ENCODE measurements at regions not wholly inside any gene's neighbourhood (a gene's known extent, or its start where the extent isn't known, plus 50 kb on each side); places are given as distances from the start of the nearest gene placed in this dataset.

- no peak for DNase-seq
- CTCF ChIA-PET = no interaction called here
- BruUV-seq (replicated peaks) = no TSS peak
- Mint-ChIP-seq H3K27ac (ENCODE audit: unreplicated experiment) (no peak overlapping the region), H3K4me1 (ENCODE audit: low read depth, unreplicated experiment) (no peaks in the 10 kb centered on the region), H3K4me3 (ENCODE audit: low read depth, unreplicated experiment) (no peak overlapping the region), H3K27me3 (ENCODE audit: unreplicated experiment) (peaks cover 2% of the 10 kb centered on the region), H3K36me3 (ENCODE audit: insufficient read depth, unreplicated experiment) (no peaks in the 10 kb centered on the region), H3K9me3 (ENCODE audit: low read depth, unreplicated experiment) (peaks cover 5% of the 10 kb centered on the region)
- TF ChIP-seq CTCF (IDR thresholded peaks at IDR 0.05; ENCODE audit: unreplicated experiment) = no peak
- intact Hi-C loops (cut with micrococcal nuclease; ENCODE audit: unreplicated experiment) = no loop called here
Observed at GRCh38 chr1:114262337-114262736, 108.7 kb upstream of the SYT6 start.

- H3K4me3 Mint-ChIP-seq (ENCODE audit: low read depth, unreplicated experiment) = no peak overlapping the region
- no TSS peak for BruUV-seq (replicated peaks)
- no peaks in the 10 kb centered on the region for H3K36me3 Mint-ChIP-seq (ENCODE audit: insufficient read depth, unreplicated experiment)
- CTCF ChIA-PET = no interaction called here
- H3K27me3 Mint-ChIP-seq (ENCODE audit: unreplicated experiment) = peaks cover 15% of the 10 kb centered on the region
- intact Hi-C loops (cut with micrococcal nuclease; ENCODE audit: unreplicated experiment) = no loop called here
- no peak for DNase-seq
- H3K9me3 Mint-ChIP-seq (ENCODE audit: low read depth, unreplicated experiment) = peaks cover 2% of the 10 kb centered on the region
- no peak overlapping the region for H3K27ac Mint-ChIP-seq (ENCODE audit: unreplicated experiment)
- no peaks in the 10 kb centered on the region for H3K4me1 Mint-ChIP-seq (ENCODE audit: low read depth, unreplicated experiment)
- no peak for TF ChIP-seq CTCF (IDR thresholded peaks at IDR 0.05; ENCODE audit: unreplicated experiment)
Observed at GRCh38 chr1:114260805-114261484, 107.3 kb upstream of the SYT6 start.

DNA sequence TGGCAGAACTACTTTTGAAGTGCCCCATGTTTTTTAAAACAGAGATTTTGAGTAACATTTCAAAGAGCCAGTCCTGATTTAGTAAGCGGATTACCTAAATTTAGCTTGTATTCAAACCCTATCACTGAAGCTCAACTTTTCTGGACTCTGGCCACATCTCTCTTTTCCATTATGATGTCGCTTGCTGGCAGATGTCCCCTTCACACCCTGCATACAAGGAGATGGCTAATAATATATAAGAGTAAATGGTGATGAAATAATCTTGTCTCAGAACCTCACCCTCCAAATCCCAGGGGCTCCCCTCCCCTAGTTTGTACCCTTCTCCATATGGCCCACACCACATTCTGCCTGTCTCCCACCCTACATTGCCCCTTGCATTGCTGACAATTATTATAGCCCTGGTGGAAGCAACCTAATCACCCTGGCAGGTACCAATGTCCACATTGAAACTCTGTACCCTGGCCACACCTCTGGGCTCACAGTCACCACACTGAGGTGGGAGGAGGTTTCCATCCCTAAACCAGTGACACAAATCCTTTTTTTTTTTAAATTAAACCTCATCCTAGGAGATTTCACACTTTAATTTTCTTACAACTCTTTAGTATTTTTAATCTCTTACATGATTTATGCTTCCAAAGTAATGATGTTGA lies 106.0 kb upstream of the SYT6 start:
- CTCF ChIA-PET = no interaction called here
- Mint-ChIP-seq H3K27ac (ENCODE audit: unreplicated experiment) (no peak overlapping the region), H3K4me3 (ENCODE audit: low read depth, unreplicated experiment) (no peak overlapping the region), H3K4me1 (ENCODE audit: low read depth, unreplicated experiment) (no peaks in the 10 kb centered on the region), H3K27me3 (ENCODE audit: unreplicated experiment) (peaks cover 15% of the 10 kb centered on the region), H3K36me3 (ENCODE audit: insufficient read depth, unreplicated experiment) (no peaks in the 10 kb centered on the region), H3K9me3 (ENCODE audit: low read depth, unreplicated experiment) (no peaks in the 10 kb centered on the region)
- intact Hi-C loops (cut with micrococcal nuclease; ENCODE audit: unreplicated experiment) = no loop called here
- no peak for DNase-seq
- BruUV-seq (replicated peaks) = no TSS peak
- no peak for TF ChIP-seq CTCF (IDR thresholded peaks at IDR 0.05; ENCODE audit: unreplicated experiment)

DNA sequence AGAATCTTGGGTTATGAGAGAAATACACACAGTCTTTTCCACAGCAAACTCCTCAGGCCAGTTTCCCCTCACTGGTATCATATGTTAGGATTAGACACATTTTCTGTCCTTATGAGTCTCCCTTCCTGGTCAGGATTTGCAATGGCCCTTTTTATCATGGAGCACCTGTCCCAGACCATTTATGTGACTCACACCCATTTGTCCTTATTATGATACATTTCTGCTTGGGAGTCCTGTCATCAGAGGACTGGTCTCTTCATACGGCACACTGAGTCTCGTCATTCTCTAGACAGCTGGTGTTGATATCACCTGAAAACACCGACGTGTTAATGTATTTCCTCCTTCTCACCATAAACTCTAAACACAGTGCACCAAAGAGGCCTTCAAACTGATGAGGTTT lies 105.0 kb upstream of the SYT6 start:
- no peak overlapping the region for H3K27ac Mint-ChIP-seq (ENCODE audit: unreplicated experiment)
- no peak overlapping the region for H3K4me3 Mint-ChIP-seq (ENCODE audit: low read depth, unreplicated experiment)
- CTCF ChIA-PET = no interaction called here
- no peak for TF ChIP-seq CTCF (IDR thresholded peaks at IDR 0.05; ENCODE audit: unreplicated experiment)
- intact Hi-C loops (cut with micrococcal nuclease; ENCODE audit: unreplicated experiment) = no loop called here
- no peaks in the 10 kb centered on the region for H3K9me3 Mint-ChIP-seq (ENCODE audit: low read depth, unreplicated experiment)
- H3K36me3 Mint-ChIP-seq (ENCODE audit: insufficient read depth, unreplicated experiment) = no peaks in the 10 kb centered on the region
- BruUV-seq (replicated peaks) = no TSS peak
- no peak for DNase-seq
- peaks cover 15% of the 10 kb centered on the region for H3K27me3 Mint-ChIP-seq (ENCODE audit: unreplicated experiment)
- no peaks in the 10 kb centered on the region for H3K4me1 Mint-ChIP-seq (ENCODE audit: low read depth, unreplicated experiment)
